LoVo (cell line): ENCODE measurements at regions not wholly inside any gene's neighbourhood (a gene's known extent, or its start where the extent isn't known, plus 50 kb on each side); places are given as distances from the start of the nearest gene placed in this dataset.
"Not testable (repeated sequence)": the region's sequence is repeated elsewhere in the genome, so short reads cannot be mapped to it uniquely, and the experiment has no call there.

Experiments
- DNase-seq: peaks from one replicate; pipeline ENCODE4 v3.0.0-alpha.2; 2016; ENCODE audit warnings: low spot score

- peak; percentile 40 for DNase-seq
Measured at GRCh38 chr18:4544142-4544541, 89.0 kb upstream of the DLGAP1 start.

GRCh38 chr18:4543711-4544110 lies 88.6 kb upstream of the DLGAP1 start:
- DNase-seq: no peak

DNA sequence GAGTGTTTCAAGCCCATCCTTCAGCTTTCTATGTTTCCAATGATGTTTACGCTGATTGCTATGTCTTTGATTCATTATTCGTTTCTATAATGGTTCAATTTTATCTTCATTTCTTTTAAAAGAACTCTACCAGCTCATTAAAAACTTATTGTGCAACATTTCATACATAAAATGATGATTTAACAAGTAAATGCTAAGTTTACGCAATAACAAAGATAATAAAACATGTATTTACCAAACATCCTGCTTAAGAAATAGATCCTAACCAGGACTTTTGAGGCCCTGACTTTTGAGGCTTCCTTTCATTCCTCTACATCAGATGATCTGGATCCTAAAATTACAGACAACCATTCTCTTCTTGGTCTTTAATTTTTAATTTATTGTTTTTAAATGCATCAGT lies 86.5 kb upstream of the DLGAP1 start:
- DNase-seq: no peak

GRCh38 chr18:4536447-4536846 lies 81.3 kb upstream of the DLGAP1 start:
- no peak for DNase-seq

DNA sequence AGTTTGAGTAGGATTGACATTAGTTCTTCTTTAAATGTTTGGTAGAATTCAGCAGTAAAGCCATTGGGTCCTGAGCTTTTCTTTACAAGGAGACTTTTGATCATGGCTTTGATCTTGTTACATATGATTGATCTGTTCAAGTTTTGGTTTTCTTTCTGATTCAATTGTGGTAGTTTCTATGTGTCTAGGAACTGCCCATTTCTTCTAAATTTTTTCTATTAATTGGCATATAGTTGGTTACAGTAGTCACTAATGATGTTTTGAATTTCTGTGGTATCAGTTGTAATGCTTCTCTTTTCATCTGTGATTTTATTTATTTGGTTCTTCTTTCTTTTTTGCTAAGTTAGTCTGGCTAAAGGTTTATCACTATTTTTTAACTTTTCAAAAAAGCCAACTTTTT lies 73.3 kb upstream of the DLGAP1 start:
- DNase-seq: no peak

- not testable (repeated sequence) for DNase-seq
Measured at GRCh38 chr18:4527826-4528225, 72.7 kb upstream of the DLGAP1 start.

DNA sequence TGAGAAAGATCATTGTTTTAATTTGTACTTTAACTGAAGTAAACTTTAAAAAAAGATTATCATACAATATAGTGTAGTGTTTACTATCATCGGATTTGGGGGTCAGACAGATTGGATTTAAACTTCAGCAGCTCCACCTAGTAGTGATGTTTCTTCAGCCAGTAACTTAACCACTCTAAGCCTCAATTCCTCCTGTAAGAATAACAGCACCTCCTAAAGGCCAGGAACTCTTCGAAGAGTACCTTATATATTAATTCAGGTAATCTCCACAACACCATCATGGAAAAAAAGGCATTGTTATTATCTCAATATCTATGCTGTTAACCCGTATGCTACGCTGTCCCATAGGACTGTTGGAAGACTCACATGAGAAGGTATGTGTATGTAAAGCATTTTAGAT lies 69.0 kb upstream of the DLGAP1 start:
- DNase-seq: no peak

DNA sequence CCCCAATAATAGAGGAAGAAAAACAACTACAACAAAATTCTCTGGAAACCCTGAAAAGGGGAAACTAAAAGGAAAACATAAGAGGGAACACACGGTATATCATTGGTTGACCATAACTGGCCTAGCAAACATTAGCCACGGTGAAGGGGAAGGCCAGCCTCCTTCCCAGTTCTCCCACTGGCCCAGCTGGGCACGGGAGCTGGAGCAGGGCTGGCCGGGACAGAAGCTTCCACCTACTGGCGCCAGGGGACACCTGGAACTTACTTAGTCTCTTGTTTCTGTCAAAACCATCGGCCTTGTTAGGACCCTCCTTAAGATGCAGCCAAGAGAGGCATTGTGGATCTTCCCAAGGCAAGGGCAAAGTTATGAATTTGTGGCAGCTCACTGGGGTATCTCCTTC lies 56.1 kb upstream of the DLGAP1 start:
- no peak for DNase-seq

GRCh38 chr18:4510711-4511110 lies 55.6 kb upstream of the DLGAP1 start:
- DNase-seq: no peak

DNA sequence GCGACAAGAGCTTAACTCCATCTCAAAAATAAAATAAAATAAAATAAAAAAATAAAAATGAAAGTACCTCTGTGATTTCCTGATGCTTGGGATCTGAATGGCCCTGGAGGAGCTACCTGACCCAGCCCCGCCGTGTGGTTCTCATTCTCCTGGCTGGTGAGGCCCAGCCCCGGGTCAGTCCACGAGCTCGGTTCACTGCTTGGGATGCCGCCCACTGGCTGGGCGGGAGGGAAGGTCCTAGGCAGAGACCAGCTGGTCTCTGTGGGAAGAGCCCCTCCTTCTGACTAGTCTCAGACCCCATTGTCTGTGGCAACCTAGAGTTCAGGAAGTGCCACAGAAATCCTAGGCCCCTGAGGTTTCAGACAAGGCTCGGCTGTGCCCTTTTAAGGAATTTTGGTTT lies 55.1 kb upstream of the DLGAP1 start:
- DNase-seq: no peak
